ENCODE measurements at regions not wholly inside any gene's neighbourhood (a gene's known extent, or its start where the extent isn't known, plus 50 kb on each side); places are given as distances from the start of the nearest gene placed in this dataset.

DNA sequence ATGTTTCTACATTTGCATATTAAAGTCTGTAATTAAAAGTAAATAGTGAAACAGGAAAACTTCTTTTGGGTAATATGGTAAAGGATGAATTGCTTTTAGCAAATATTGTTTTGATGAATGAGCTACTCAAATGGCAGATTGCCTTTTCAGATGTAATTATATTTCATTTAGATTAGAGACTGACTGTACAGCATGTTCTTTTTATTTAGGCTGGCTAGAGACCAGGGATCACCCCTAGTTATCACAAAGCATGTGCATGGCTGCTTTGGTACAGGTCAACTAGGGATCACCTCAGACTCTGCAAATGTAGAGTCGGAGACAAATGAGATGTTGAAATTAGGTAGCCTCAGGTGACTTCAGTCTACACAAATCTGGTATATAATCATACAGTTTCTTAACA lies 214.9 kb upstream of the SEMA6A start:
- no peak overlapping the region for H2AK5ac ChIP-seq (ENCODE audit: insufficient read length, low read length)
- no peak overlapping the region for H4K5ac ChIP-seq (ENCODE audit: insufficient read length, low read depth, low read length)
- H2BK5ac ChIP-seq (ENCODE audit: insufficient read length, low read length): no peak overlapping the region
- H3K23me2 ChIP-seq (ENCODE audit: insufficient read length, low read depth, low read length, poor library complexity, severe bottlenecking): no peaks in the 10 kb centered on the region
- H3K4me1 Mint-ChIP-seq: peaks cover 0 to 3% of the 10 kb centered on the region in 2 experiments; a peak in 1 of 4 replicates
- H2AFZ ChIP-seq (ENCODE audit: low read length): no peak overlapping the region
- H4K20me1 ChIP-seq (ENCODE audit: control insufficient read depth, insufficient read depth, insufficient read length): no peaks in the 10 kb centered on the region
- no peak overlapping the region for H3T11ph ChIP-seq (ENCODE audit: low read length)
- WGBS (ENCODE audit: extremely low coverage, insufficient read length, low lambda C conversion rate): no CpG with 5 or more reads among the region's 1 CpG
- H3K27ac ChIP-seq (ENCODE audit: insufficient read length, low read depth, low read length): no peak overlapping the region
- H2BK120ac ChIP-seq (ENCODE audit: low read depth, low read length, poor library complexity, severe bottlenecking): no peak overlapping the region
- TF ChIP-seq, protein P1, sequence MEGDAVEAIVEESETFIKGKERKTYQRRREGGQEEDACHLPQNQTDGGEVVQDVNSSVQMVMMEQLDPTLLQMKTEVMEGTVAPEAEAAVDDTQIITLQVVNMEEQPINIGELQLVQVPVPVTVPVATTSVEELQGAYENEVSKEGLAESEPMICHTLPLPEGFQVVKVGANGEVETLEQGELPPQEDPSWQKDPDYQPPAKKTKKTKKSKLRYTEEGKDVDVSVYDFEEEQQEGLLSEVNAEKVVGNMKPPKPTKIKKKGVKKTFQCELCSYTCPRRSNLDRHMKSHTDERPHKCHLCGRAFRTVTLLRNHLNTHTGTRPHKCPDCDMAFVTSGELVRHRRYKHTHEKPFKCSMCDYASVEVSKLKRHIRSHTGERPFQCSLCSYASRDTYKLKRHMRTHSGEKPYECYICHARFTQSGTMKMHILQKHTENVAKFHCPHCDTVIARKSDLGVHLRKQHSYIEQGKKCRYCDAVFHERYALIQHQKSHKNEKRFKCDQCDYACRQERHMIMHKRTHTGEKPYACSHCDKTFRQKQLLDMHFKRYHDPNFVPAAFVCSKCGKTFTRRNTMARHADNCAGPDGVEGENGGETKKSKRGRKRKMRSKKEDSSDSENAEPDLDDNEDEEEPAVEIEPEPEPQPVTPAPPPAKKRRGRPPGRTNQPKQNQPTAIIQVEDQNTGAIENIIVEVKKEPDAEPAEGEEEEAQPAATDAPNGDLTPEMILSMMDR (conservative IDR thresholded peaks at IDR 0.05): no peak
- peaks cover 15 to 18% of the 10 kb centered on the region in 2 experiments for H3K9me3 Mint-ChIP-seq
- H4K8ac ChIP-seq (replicated peaks; ENCODE audit: insufficient read length, low read depth, low read length): no peak overlapping the region
- no peak overlapping the region for H3K56ac ChIP-seq (ENCODE audit: insufficient read length, low read depth, low read length)
- no peak overlapping the region for H2BK15ac ChIP-seq (ENCODE audit: low read depth, low read length)
- H3K4me3 Mint-ChIP-seq: no peak overlapping the region
- H3K9me3 ChIP-seq (ENCODE audit: control insufficient read depth, low read depth, low read length): peaks cover 10% of the 10 kb centered on the region
- no peaks in the 10 kb centered on the region for H3K27me3 ChIP-seq (ENCODE audit: insufficient read depth, low read length)
- H3K23ac ChIP-seq (ENCODE audit: insufficient read length, low read depth, low read length): no peak overlapping the region
- H3K27ac Mint-ChIP-seq: no peak overlapping the region
- no peak overlapping the region for H3K14ac ChIP-seq (ENCODE audit: insufficient read depth, low read length)
- no peak overlapping the region for H4K91ac ChIP-seq (ENCODE audit: insufficient read length, low read depth, low read length)
- H3K4me1 ChIP-seq (ENCODE audit: insufficient read depth, low read length): no peaks in the 10 kb centered on the region
- no peak overlapping the region for H2BK12ac ChIP-seq (ENCODE audit: insufficient read length, low read depth, low read length)
- no peaks in the 10 kb centered on the region for H3K79me2 ChIP-seq (ENCODE audit: insufficient read depth, low read length)
- H2BK20ac ChIP-seq (ENCODE audit: low read depth, low read length, poor library complexity, severe bottlenecking): no peak overlapping the region
- H3K4ac ChIP-seq (ENCODE audit: low read depth, low read length): no peak overlapping the region
- no peak for DNase-seq
- H3K79me1 ChIP-seq (ENCODE audit: insufficient read depth, low read depth, low read length, poor library complexity, severe bottlenecking): no peaks in the 10 kb centered on the region
- H3K36me3 Mint-ChIP-seq (ENCODE audit: insufficient read depth in 1 of 3, low read depth in 3 of 3): peaks cover 12 to 25% (median 12%) of the 10 kb centered on the region in 3 experiments; a peak in 6 of 7 replicates
- no peak overlapping the region for H3K9ac ChIP-seq (ENCODE audit: extremely low read depth, insufficient read length, low read length)
- no peaks in the 10 kb centered on the region for H3K27me3 Mint-ChIP-seq (ENCODE audit: low read depth)
- H3K4me2 ChIP-seq (ENCODE audit: insufficient read depth, insufficient read length, low read length): no peak overlapping the region
- no peak overlapping the region for H3K18ac ChIP-seq (ENCODE audit: insufficient read length, low read depth, low read length)
